H9 (cell line): ENCODE measurements at regions not wholly inside any gene's neighbourhood (a gene's known extent, or its start where the extent isn't known, plus 50 kb on each side); places are given as distances from the start of the nearest gene placed in this dataset.
A peak's percentile ranks its signal among the peaks of the same experiment; 100 is the strongest.

ENCODE experiments used
- DNase-seq: peaks from one replicate; pipeline ENCODE4 v3.0.0-alpha.2; 2017
- H2AFZ ChIP-seq: one replicate; pipeline ENCODE4 v1.6.1; 2013; ENCODE audit warnings: mild to moderate bottlenecking, low read length, control low read depth, moderate library complexity
- H2AK5ac ChIP-seq: 2 replicates; pipeline ENCODE4 v1.6.1; 2013; ENCODE audit warnings: low read length, control low read depth, mixed read lengths; ENCODE audit not compliant: insufficient read length
- H2BK120ac ChIP-seq: one replicate; pipeline ENCODE4 v1.6.1; 2013; ENCODE audit warnings: low read depth, mild to moderate bottlenecking, low read length, control low read depth, inconsistent platforms; ENCODE audit not compliant: poor library complexity, severe bottlenecking
- H2BK12ac ChIP-seq: 2 replicates; pipeline ENCODE4 v1.6.1; 2013; ENCODE audit warnings: low read length, control low read depth, mixed read lengths, low read depth; ENCODE audit not compliant: insufficient read length
- H2BK15ac ChIP-seq: 2 replicates; pipeline ENCODE4 v1.6.1; 2013; ENCODE audit warnings: low read depth, low read length, control low read depth
- H2BK20ac ChIP-seq: one replicate; pipeline ENCODE4 v1.6.1; 2013; ENCODE audit warnings: low read depth, mild to moderate bottlenecking, low read length, control low read depth, inconsistent platforms; ENCODE audit not compliant: poor library complexity, severe bottlenecking
- H2BK5ac ChIP-seq: 2 replicates; pipeline ENCODE4 v1.6.1; 2013; ENCODE audit warnings: low read length, control low read depth, mixed read lengths; ENCODE audit not compliant: insufficient read length
- H3K14ac ChIP-seq: 2 replicates; pipeline ENCODE4 v1.6.1; 2013; ENCODE audit warnings: low read length, control low read depth; ENCODE audit not compliant: insufficient read depth
- H3K18ac ChIP-seq: 2 replicates; pipeline ENCODE4 v1.6.1; 2013; ENCODE audit warnings: low read depth, mild to moderate bottlenecking, mixed read lengths, low read length, control low read depth; ENCODE audit not compliant: insufficient read length
- H3K23ac ChIP-seq: 2 replicates; pipeline ENCODE4 v1.6.1; 2013; ENCODE audit warnings: low read length, control low read depth, mixed read lengths, low read depth; ENCODE audit not compliant: insufficient read length
- H3K23me2 ChIP-seq: 2 replicates; pipeline ENCODE4 v1.6.1; 2013; ENCODE audit warnings: low read depth, mild to moderate bottlenecking, mixed read lengths, low read length, control low read depth; ENCODE audit not compliant: insufficient read length, poor library complexity, severe bottlenecking
- H3K27ac ChIP-seq: 2 replicates; pipeline ENCODE4 v1.5.1; 2013; ENCODE audit warnings: low read length, control low read depth, mixed read lengths, low read depth; ENCODE audit not compliant: insufficient read length
- H3K27me3 ChIP-seq: 2 replicates; pipeline ENCODE4 v1.6.1; 2013; ENCODE audit warnings: low read length, control low read depth, inconsistent platforms; ENCODE audit not compliant: insufficient read depth
- H3K4ac ChIP-seq: 2 replicates; pipeline ENCODE4 v1.6.1; 2013; ENCODE audit warnings: low read depth, mild to moderate bottlenecking, control low read depth, inconsistent platforms, low read length, moderate library complexity
- H3K4me1 ChIP-seq: 2 replicates; pipeline ENCODE4 v1.6.1; 2013; ENCODE audit warnings: low read length, control low read depth, inconsistent platforms; ENCODE audit not compliant: insufficient read depth
- H3K4me2 ChIP-seq: 2 replicates; pipeline ENCODE4 v1.6.1; 2013; ENCODE audit warnings: low read length, control low read depth, mixed read lengths; ENCODE audit not compliant: insufficient read length, insufficient read depth
- H3K56ac ChIP-seq: 2 replicates; pipeline ENCODE4 v1.6.1; 2013; ENCODE audit warnings: low read depth, mild to moderate bottlenecking, mixed read lengths, low read length, control low read depth; ENCODE audit not compliant: insufficient read length
- H3K79me1 ChIP-seq: 2 replicates; pipeline ENCODE4 v1.6.1; 2013; ENCODE audit warnings: low read depth, mild to moderate bottlenecking, moderate library complexity, low read length, control low read depth, inconsistent platforms; ENCODE audit not compliant: insufficient read depth, poor library complexity, severe bottlenecking
- H3K79me2 ChIP-seq: 2 replicates; pipeline ENCODE4 v1.6.1; 2013; ENCODE audit warnings: low read length, control low read depth, inconsistent platforms; ENCODE audit not compliant: insufficient read depth
- H3K9ac ChIP-seq: 2 replicates; pipeline ENCODE4 v1.6.1; 2013; ENCODE audit warnings: low read length, control low read depth, mixed read lengths; ENCODE audit not compliant: insufficient read length; ENCODE audit errors: extremely low read depth
- H3K9me3 ChIP-seq: one replicate; pipeline ENCODE4 v1.6.1; 2013; ENCODE audit warnings: low read depth, low read length, inconsistent platforms; ENCODE audit not compliant: control insufficient read depth
- H3T11ph ChIP-seq: one replicate; pipeline ENCODE4 v1.6.1; 2013; ENCODE audit warnings: mild to moderate bottlenecking, low read length, control low read depth, inconsistent platforms
- H4K20me1 ChIP-seq: one replicate; pipeline ENCODE4 v1.6.1; 2013; ENCODE audit not compliant: control insufficient read depth, insufficient read length, insufficient read depth
- H4K5ac ChIP-seq: 2 replicates; pipeline ENCODE4 v1.6.1; 2013; ENCODE audit warnings: low read depth, mild to moderate bottlenecking, mixed read lengths, low read length, control low read depth; ENCODE audit not compliant: insufficient read length
- H4K8ac ChIP-seq: replicated peaks from 2 replicates; pipeline ENCODE4 v1.6.1; 2013; ENCODE audit warnings: low read length, control low read depth, mixed read lengths, low read depth; ENCODE audit not compliant: insufficient read length
- H4K91ac ChIP-seq: 2 replicates; pipeline ENCODE4 v1.6.1; 2013; ENCODE audit warnings: low read depth, mild to moderate bottlenecking, moderate library complexity, mixed read lengths, low read length, control low read depth; ENCODE audit not compliant: insufficient read length
- H3K27ac Mint-ChIP-seq, 3 experiments: 2 replicates in 2 of 3; 3 replicates in 1 of 3; pipeline ENCODE4 v1.8.0; 2020 to 2021; ENCODE audit warnings: mixed read lengths in 3 of 3, mild to moderate bottlenecking in 1 of 3, moderate library complexity in 1 of 3
- H3K27me3 Mint-ChIP-seq: 2 replicates; pipeline ENCODE4 v1.8.0; 2021; ENCODE audit warnings: low read depth, mild to moderate bottlenecking, moderate library complexity, mixed read lengths
- H3K36me3 Mint-ChIP-seq, 3 experiments: 2 replicates in 2 of 3; 3 replicates in 1 of 3; pipeline ENCODE4 v1.8.0; 2020 to 2021; ENCODE audit warnings: low read depth in 3 of 3, mixed read lengths in 3 of 3; ENCODE audit not compliant: insufficient read depth in 1 of 3
- H3K4me1 Mint-ChIP-seq, 2 experiments: 2 replicates each; pipeline ENCODE4 v1.8.0; 2020; ENCODE audit warnings: mixed read lengths in 2 of 2
- H3K4me3 Mint-ChIP-seq, 2 experiments: 2 replicates in 1 of 2; 3 replicates in 1 of 2; pipeline ENCODE4 v1.8.0; 2020 to 2021; ENCODE audit warnings: mild to moderate bottlenecking in 2 of 2, mixed read lengths in 2 of 2, moderate library complexity in 1 of 2
- H3K9me3 Mint-ChIP-seq, 2 experiments: 2 replicates in 1 of 2; 3 replicates in 1 of 2; pipeline ENCODE4 v1.8.0; 2020; ENCODE audit warnings: mild to moderate bottlenecking in 2 of 2, mixed read lengths in 2 of 2, moderate library complexity in 1 of 2
- WGBS: extraction: QIAGEN DNeasy Blood & Tissue Kit; methylation state at CpG from one replicate; pipeline ENCODE4 v1.1.7; 2013; ENCODE audit warnings: missing lambda C conversion rate, low lambda C conversion rate, mixed read lengths; ENCODE audit not compliant: insufficient read length; ENCODE audit errors: extremely low coverage; 5-methylcytosine and 5-hydroxymethylcytosine counted together
- TF ChIP-seq, protein P1 (sequence below): fragments of 200-600 bp; sonication (generic); conservative IDR thresholded peaks from 3 replicates; pipeline ENCODE4 v1.8.0; 2021; ENCODE audit warnings: antibody characterized with exemption, mild to moderate bottlenecking

GRCh38 chr4:136909626-136910025, 622.7 kb downstream of the PCDH18 start:
- Histone ChIP-seq H3T11ph (no peak overlapping the region), H4K5ac (no peak overlapping the region), H3K79me2 (no peaks in the 10 kb centered on the region), H2BK120ac (no peak overlapping the region), H2BK20ac (no peak overlapping the region), H4K8ac (no peak overlapping the region), H3K23me2 (no peaks in the 10 kb centered on the region), H3K4me2 (no peak overlapping the region), H4K91ac (no peak overlapping the region), H3K79me1 (no peaks in the 10 kb centered on the region), H3K9me3 (no peaks in the 10 kb centered on the region), H3K4ac (no peak overlapping the region), H3K56ac (no peak overlapping the region), H3K9ac (no peak overlapping the region), H3K18ac (no peak overlapping the region), H3K14ac (no peak overlapping the region), H3K27me3 (no peaks in the 10 kb centered on the region), H2BK12ac (no peak overlapping the region), H2AFZ (no peak overlapping the region), H3K23ac (no peak overlapping the region), H3K4me1 (no peaks in the 10 kb centered on the region; the same call in 1 of the 2 replicates), H2BK15ac (no peak overlapping the region), H4K20me1 (no peaks in the 10 kb centered on the region), H2BK5ac (no peak overlapping the region), H2AK5ac (no peak overlapping the region), H3K27ac (no peak overlapping the region)
- WGBS = no CpG with 5 or more reads among the region's 3 CpGs
- no peak overlapping the region for H3K4me3 Mint-ChIP-seq
- no peaks in the 10 kb centered on the region for H3K27me3 Mint-ChIP-seq
- TF ChIP-seq, protein P1, sequence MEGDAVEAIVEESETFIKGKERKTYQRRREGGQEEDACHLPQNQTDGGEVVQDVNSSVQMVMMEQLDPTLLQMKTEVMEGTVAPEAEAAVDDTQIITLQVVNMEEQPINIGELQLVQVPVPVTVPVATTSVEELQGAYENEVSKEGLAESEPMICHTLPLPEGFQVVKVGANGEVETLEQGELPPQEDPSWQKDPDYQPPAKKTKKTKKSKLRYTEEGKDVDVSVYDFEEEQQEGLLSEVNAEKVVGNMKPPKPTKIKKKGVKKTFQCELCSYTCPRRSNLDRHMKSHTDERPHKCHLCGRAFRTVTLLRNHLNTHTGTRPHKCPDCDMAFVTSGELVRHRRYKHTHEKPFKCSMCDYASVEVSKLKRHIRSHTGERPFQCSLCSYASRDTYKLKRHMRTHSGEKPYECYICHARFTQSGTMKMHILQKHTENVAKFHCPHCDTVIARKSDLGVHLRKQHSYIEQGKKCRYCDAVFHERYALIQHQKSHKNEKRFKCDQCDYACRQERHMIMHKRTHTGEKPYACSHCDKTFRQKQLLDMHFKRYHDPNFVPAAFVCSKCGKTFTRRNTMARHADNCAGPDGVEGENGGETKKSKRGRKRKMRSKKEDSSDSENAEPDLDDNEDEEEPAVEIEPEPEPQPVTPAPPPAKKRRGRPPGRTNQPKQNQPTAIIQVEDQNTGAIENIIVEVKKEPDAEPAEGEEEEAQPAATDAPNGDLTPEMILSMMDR = no peak
- H3K9me3 Mint-ChIP-seq = no peaks in the 10 kb centered on the region
- DNase-seq = no peak
- H3K27ac Mint-ChIP-seq = peak overlapping the region in 1 of 3 experiments; percentile 63; a peak in 3 of 7 replicates
- peaks cover 23 to 26% of the 10 kb centered on the region in 2 experiments for H3K4me1 Mint-ChIP-seq
- no peaks in the 10 kb centered on the region for H3K36me3 Mint-ChIP-seq
